ENCODE measurements at regions not wholly inside any gene's neighbourhood (a gene's known extent, or its start where the extent isn't known, plus 50 kb on each side); places are given as distances from the start of the nearest gene placed in this dataset.
"Not testable (repeated sequence)": the region's sequence is repeated elsewhere in the genome, so short reads cannot be mapped to it uniquely, and the experiment has no call there.

DNA sequence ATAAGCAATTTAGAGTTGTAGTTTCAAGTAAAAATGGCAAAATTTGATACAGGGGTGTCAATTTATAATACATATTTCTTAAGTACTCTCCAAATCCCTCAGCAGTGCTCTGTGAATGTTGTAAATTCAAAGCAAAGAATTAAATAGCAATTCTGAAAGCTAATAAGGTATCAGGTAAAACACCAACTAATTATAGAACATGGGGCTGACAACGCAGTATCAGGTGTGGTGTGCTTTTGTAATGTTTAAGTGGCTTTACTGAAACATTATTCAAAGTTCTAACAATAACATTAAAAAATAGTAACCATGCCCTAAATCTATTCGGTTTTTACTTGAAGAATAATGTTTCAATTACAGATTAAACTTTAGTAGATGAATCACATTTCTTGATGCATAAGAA, 1271.2 kb upstream of the ADGRL2 start:
- TF ChIP-seq, protein P1, sequence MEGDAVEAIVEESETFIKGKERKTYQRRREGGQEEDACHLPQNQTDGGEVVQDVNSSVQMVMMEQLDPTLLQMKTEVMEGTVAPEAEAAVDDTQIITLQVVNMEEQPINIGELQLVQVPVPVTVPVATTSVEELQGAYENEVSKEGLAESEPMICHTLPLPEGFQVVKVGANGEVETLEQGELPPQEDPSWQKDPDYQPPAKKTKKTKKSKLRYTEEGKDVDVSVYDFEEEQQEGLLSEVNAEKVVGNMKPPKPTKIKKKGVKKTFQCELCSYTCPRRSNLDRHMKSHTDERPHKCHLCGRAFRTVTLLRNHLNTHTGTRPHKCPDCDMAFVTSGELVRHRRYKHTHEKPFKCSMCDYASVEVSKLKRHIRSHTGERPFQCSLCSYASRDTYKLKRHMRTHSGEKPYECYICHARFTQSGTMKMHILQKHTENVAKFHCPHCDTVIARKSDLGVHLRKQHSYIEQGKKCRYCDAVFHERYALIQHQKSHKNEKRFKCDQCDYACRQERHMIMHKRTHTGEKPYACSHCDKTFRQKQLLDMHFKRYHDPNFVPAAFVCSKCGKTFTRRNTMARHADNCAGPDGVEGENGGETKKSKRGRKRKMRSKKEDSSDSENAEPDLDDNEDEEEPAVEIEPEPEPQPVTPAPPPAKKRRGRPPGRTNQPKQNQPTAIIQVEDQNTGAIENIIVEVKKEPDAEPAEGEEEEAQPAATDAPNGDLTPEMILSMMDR (IDR thresholded peaks at IDR 0.05) = no peak
- DNase-seq (ENCODE audit: low spot score) (no peak), ATAC-seq (ENCODE audit: insufficient number of reproducible peaks, low FRiP score, low read depth) (no peak)
- no peak overlapping the region for H3K4me3 ChIP-seq
- no peaks in the 10 kb centered on the region for H3K36me3 ChIP-seq
- no peak overlapping the region for H3K27ac ChIP-seq
- no peaks in the 10 kb centered on the region for H3K9me3 ChIP-seq
- H3K4me1 ChIP-seq (ENCODE audit: control insufficient read depth in 1 of 2, low read depth in 2 of 2) = peaks cover 0 to 4% of the 10 kb centered on the region in 2 donors
- no peaks in the 10 kb centered on the region for H3K27me3 ChIP-seq (replicated peaks; ENCODE audit: insufficient read depth)

DNA sequence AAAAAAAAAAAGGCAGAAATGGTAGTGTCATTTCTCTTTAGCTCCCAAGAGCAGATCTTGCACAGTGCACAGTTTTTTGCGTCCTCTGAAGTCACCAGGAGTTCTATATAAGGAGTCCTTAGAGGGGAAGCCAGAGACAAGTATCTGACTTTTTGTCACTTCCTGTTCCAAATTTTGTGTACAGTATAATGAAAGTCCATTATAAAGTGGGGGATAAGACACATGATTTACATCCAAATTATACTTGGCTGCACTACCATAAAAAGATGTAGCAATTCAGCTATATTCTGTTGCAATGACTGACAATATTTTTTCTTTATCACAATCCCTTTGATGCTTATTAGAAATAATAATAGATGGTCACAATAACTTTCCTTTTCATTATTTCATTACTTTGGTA, 1276.9 kb upstream of the ADGRL2 start:
- Histone ChIP-seq H3K27ac (no peak overlapping the region), H3K9me3 (no peaks in the 10 kb centered on the region)
- no peak for DNase-seq (ENCODE audit: low spot score)

GRCh38 chr1:80523071-80523470, 1277.7 kb upstream of the ADGRL2 start:
- ATAC-seq (ENCODE audit: insufficient number of reproducible peaks, low FRiP score, low read depth) = not testable (repeated sequence)

More for the DNA sequence above, 1276.9 kb upstream of the ADGRL2 start:
- TF ChIP-seq, protein P1 (IDR thresholded peaks at IDR 0.05) = no peak
- no peaks in the 10 kb centered on the region for H3K27me3 ChIP-seq (replicated peaks; ENCODE audit: insufficient read depth)
- no peak for ATAC-seq (ENCODE audit: insufficient number of reproducible peaks, low FRiP score, low read depth)
- H3K36me3 ChIP-seq = no peaks in the 10 kb centered on the region
- H3K4me3 ChIP-seq = no peak overlapping the region
- no peaks in the 10 kb centered on the region for H3K4me1 ChIP-seq (ENCODE audit: control insufficient read depth in 1 of 2, low read depth in 2 of 2)

DNA sequence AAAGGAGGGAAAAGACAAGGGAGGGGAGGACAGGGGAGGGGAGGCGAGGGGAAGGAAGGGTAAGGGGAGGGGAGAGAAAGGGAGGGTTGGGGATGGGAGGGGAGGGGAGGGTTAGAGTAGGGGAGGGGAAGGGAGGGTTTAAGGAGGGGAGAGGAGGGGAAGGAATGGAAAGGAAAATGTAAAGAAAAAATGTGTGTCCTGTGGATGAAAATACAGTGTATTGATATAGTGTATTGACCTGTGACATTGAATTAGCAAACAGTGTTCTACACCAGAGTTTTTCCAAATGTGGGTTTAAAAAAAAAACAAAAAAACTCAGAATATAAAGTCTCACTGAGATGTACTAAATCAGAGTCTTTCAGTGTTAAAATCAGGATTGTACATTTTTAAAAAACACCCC, 1279.8 kb upstream of the ADGRL2 start:
- TF ChIP-seq, protein P1 (IDR thresholded peaks at IDR 0.05) = no peak
- Histone ChIP-seq H3K4me3 (no peak overlapping the region), H3K4me1 (ENCODE audit: control insufficient read depth in 1 of 2, low read depth in 2 of 2) (no peaks in the 10 kb centered on the region), H3K9me3 (no peaks in the 10 kb centered on the region), H3K36me3 (no peaks in the 10 kb centered on the region), H3K27ac (no peak overlapping the region), H3K27me3 (replicated peaks; ENCODE audit: insufficient read depth) (no peaks in the 10 kb centered on the region)
- ATAC-seq (ENCODE audit: insufficient number of reproducible peaks, low FRiP score, low read depth) = no peak
- DNase-seq (ENCODE audit: low spot score) = no peak

More at GRCh38 chr1:80523071-80523470, 1277.7 kb upstream of the ADGRL2 start:
- not testable (repeated sequence) for H3K4me3 ChIP-seq; H3K4me1 ChIP-seq (ENCODE audit: control insufficient read depth in 1 of 2, low read depth in 2 of 2); H3K9me3 ChIP-seq; H3K36me3 ChIP-seq; H3K27me3 ChIP-seq (replicated peaks; ENCODE audit: insufficient read depth); H3K27ac ChIP-seq; DNase-seq (ENCODE audit: low spot score)

GRCh38 chr1:80517062-80517461, 1283.7 kb upstream of the ADGRL2 start:
- no peak overlapping the region for H3K27ac ChIP-seq

More at GRCh38 chr1:80517062-80517461, 1283.7 kb upstream of the ADGRL2 start:
- H3K27me3 ChIP-seq (replicated peaks; ENCODE audit: insufficient read depth) = no peaks in the 10 kb centered on the region
- TF ChIP-seq, protein P1 (IDR thresholded peaks at IDR 0.05) = no peak
- no peaks in the 10 kb centered on the region for H3K4me1 ChIP-seq (ENCODE audit: control insufficient read depth in 1 of 2, low read depth in 2 of 2)
- no peaks in the 10 kb centered on the region for H3K36me3 ChIP-seq
- DNase-seq (ENCODE audit: low spot score) (no peak), ATAC-seq (ENCODE audit: insufficient number of reproducible peaks, low FRiP score, low read depth) (no peak)
- no peaks in the 10 kb centered on the region for H3K9me3 ChIP-seq
- H3K4me3 ChIP-seq = no peak overlapping the region
